GM12872 (cell line): ENCODE measurements at regions not wholly inside any gene's neighbourhood (a gene's known extent, or its start where the extent isn't known, plus 50 kb on each side); places are given as distances from the start of the nearest gene placed in this dataset.

Experiments
- CTCF ChIP-seq: IDR thresholded peaks from 3 replicates; pipeline ENCODE4 v1.5.1; 2011; ENCODE audit warnings: low read depth, mild to moderate bottlenecking, low read length, moderate library complexity; ENCODE audit not compliant: insufficient read depth

- TF ChIP-seq CTCF: no peak
Measured at GRCh38 chr13:91111476-91112200, 235.8 kb upstream of the MIR17HG start.

- no peak for TF ChIP-seq CTCF
Measured at GRCh38 chr13:91112201-91112923, 235.1 kb upstream of the MIR17HG start.

GRCh38 chr13:91112924-91113277, 234.6 kb upstream of the MIR17HG start:
- TF ChIP-seq CTCF: no peak

GRCh38 chr13:91115776-91116175, 231.7 kb upstream of the MIR17HG start:
- TF ChIP-seq CTCF: no peak

GRCh38 chr13:91117351-91117750, 230.1 kb upstream of the MIR17HG start:
- no peak for TF ChIP-seq CTCF

- TF ChIP-seq CTCF: no peak
Measured at GRCh38 chr13:91119643-91120042, 227.8 kb upstream of the MIR17HG start.

- TF ChIP-seq CTCF: no peak
Measured at GRCh38 chr13:91122766-91123165, 224.7 kb upstream of the MIR17HG start.
